GM21526 (cell line): ENCODE measurements at regions not wholly inside any gene's neighbourhood (a gene's known extent, or its start where the extent isn't known, plus 50 kb on each side); places are given as distances from the start of the nearest gene placed in this dataset.

Source experiments
- ATAC-seq: cut with Tn5 transposase; IDR thresholded peaks from one replicate; pipeline ENCODE4 v1.9.1; 2021; ENCODE audit warnings: moderate library complexity; ENCODE audit not compliant: unreplicated experiment, low FRiP score

GRCh38 chr7:46658281-46658680, 737.2 kb upstream of the IGFBP3 start:
- ATAC-seq, result no peak

- ATAC-seq, result no peak
These were observed 733.7 kb upstream of the IGFBP3 start for GRCh38 chr7:46654546-46655443.

GRCh38 chr7:46653848-46654247, 732.8 kb upstream of the IGFBP3 start:
- no peak for ATAC-seq

- no peak for ATAC-seq
These were observed 731.2 kb upstream of the IGFBP3 start for GRCh38 chr7:46652317-46652716.

- no peak for ATAC-seq
These were observed 730.6 kb upstream of the IGFBP3 start for GRCh38 chr7:46651561-46652088.

GRCh38 chr7:46651070-46651469, 730.0 kb upstream of the IGFBP3 start:
- no peak for ATAC-seq

- ATAC-seq, result no peak
These were observed 728.8 kb upstream of the IGFBP3 start for GRCh38 chr7:46649876-46650275.

- ATAC-seq, result no peak
These were observed 717.0 kb upstream of the IGFBP3 start for GRCh38 chr7:46637793-46638735.

- ATAC-seq, result no peak
These were observed 715.0 kb upstream of the IGFBP3 start for GRCh38 chr7:46636022-46636421.

- no peak for ATAC-seq
These were observed 712.7 kb upstream of the IGFBP3 start for GRCh38 chr7:46633630-46634240.

GRCh38 chr7:46633200-46633599, 712.1 kb upstream of the IGFBP3 start:
- no peak for ATAC-seq

GRCh38 chr7:46630031-46630430, 709.0 kb upstream of the IGFBP3 start:
- no peak for ATAC-seq

- ATAC-seq, result no peak
These were observed 707.3 kb upstream of the IGFBP3 start for GRCh38 chr7:46628389-46628788.

- no peak for ATAC-seq
These were observed 705.7 kb upstream of the IGFBP3 start for GRCh38 chr7:46626691-46627310.

- no peak for ATAC-seq
These were observed 705.2 kb upstream of the IGFBP3 start for GRCh38 chr7:46626261-46626660.

- ATAC-seq, result no peak
These were observed 704.0 kb upstream of the IGFBP3 start for GRCh38 chr7:46625032-46625431.

- no peak for ATAC-seq
These were observed 701.2 kb upstream of the IGFBP3 start for GRCh38 chr7:46622251-46622650.

- no peak for ATAC-seq
These were observed 698.7 kb upstream of the IGFBP3 start for GRCh38 chr7:46619723-46620310.

- ATAC-seq, result no peak
These were observed 695.6 kb upstream of the IGFBP3 start for GRCh38 chr7:46616636-46617035.

GRCh38 chr7:46613551-46613950, 692.5 kb upstream of the IGFBP3 start:
- no peak for ATAC-seq
